H1 (cell line): ENCODE measurements at regions not wholly inside any gene's neighbourhood (a gene's known extent, or its start where the extent isn't known, plus 50 kb on each side); places are given as distances from the start of the nearest gene placed in this dataset.

ENCODE experiments used
- CHD7 ChIP-seq: fragments of 300-600 bp; sonication (generic); IDR thresholded peaks from 2 replicates; pipeline ENCODE4 v1.7.1; 2012; ENCODE audit warnings: low read length, moderate library complexity, mild to moderate bottlenecking, inconsistent platforms; ENCODE audit not compliant: insufficient replicate concordance

- TF ChIP-seq CHD7, result no peak
- TF ChIP-seq, all 59 proteins: peak for 0
Measured at GRCh38 chr12:87021400-87021799, 765.2 kb upstream of the MGAT4C start (continued).
